HepG2 (cell line): ENCODE measurements at regions not wholly inside any gene's neighbourhood (a gene's known extent, or its start where the extent isn't known, plus 50 kb on each side); places are given as distances from the start of the nearest gene placed in this dataset.

Experiments
- ATAC-seq: fragments of 200-7000 bp; cut with Tn5 transposase; 3 replicates; pipeline ENCODE4 v1.9.1; 2020; ENCODE audit warnings: mild to moderate bottlenecking, moderate library complexity
- BruUV-seq: library from RNA; stranded (reverse); fragments of 400-500 nt; replicated peaks from 2 replicates; lab custom pipeline; 2021; lab: Mats Ljungman, UMichigan
- CTCF ChIA-PET: fragments of 300-600 bp; formaldehyde crosslinking; extraction: SDS; loops from one replicate; lab custom pipeline; 2021; ENCODE audit warnings: low total read pairs, inconsistent platforms, low intra/inter-chr PET ratio; lab: Yijun Ruan, JAX
- POLR2A ChIA-PET: fragments of 350-600 bp; sonication (Branson Sonifier 250); formaldehyde crosslinking; loops from one replicate; lab custom pipeline; 2020; ENCODE audit warnings: antibody characterized with exemption, inconsistent platforms; lab: Yijun Ruan, JAX
- DNase-seq: peaks from one replicate; pipeline ENCODE4 v3.0.0-alpha.2; 2015; ENCODE audit warnings: low spot score
- FAIRE-seq: peaks from 3 replicates; lab custom pipeline; 2011; peaks lifted over from hg19 to GRCh38; lab: Jason Lieb, UNC
- H2AFZ ChIP-seq: one replicate; pipeline ENCODE4 v1.6.1; 2011; ENCODE audit warnings: low read length, inconsistent platforms
- H3K27ac ChIP-seq: fragments of 300-600 bp; 3 replicates; pipeline ENCODE4 v1.8.0; 2011; ENCODE audit warnings: mixed run types, mild to moderate bottlenecking, mixed read lengths, low read length, inconsistent platforms; ENCODE audit not compliant: insufficient read depth; ENCODE audit errors: extremely low read length
- H3K27me3 ChIP-seq, 2 experiments: fragments of 200-600 bp in 1 of 2; 2 replicates in 1 of 2; 3 replicates in 1 of 2; pipeline versions ENCODE4 v1.6.0 to v1.8.0; 2011; ENCODE audit warnings: low read length in 2 of 2, mild to moderate bottlenecking in 2 of 2, moderate library complexity in 2 of 2, inconsistent platforms in 1 of 2; ENCODE audit not compliant: insufficient read depth in 2 of 2, control insufficient read depth in 1 of 2
- H3K36me3 ChIP-seq, 2 experiments: fragments of 200-600 bp in 1 of 2; replicated peaks in 1 of 2; 2 replicates in 1 of 2; 3 replicates in 1 of 2; pipeline versions ENCODE4 v1.5.1 to v1.8.0; 2011; ENCODE audit warnings: low read length in 2 of 2, inconsistent platforms in 1 of 2; ENCODE audit not compliant: insufficient read depth in 2 of 2, control insufficient read depth in 1 of 2
- H3K4me1 ChIP-seq: 2 replicates; pipeline ENCODE4 v1.5.1; 2012; ENCODE audit warnings: low read length, inconsistent platforms; ENCODE audit not compliant: insufficient read depth
- H3K4me2 ChIP-seq: 2 replicates; pipeline ENCODE4 v1.6.0; 2011; ENCODE audit warnings: low read depth, low read length, inconsistent platforms
- H3K4me3 ChIP-seq, 3 experiments: fragments of 200-600 bp in 1 of 3; sonication (generic), shearing (Covaris generic) in 1 of 3; replicated peaks in 1 of 3; 2 replicates each; pipeline ENCODE4 v1.5.1; 2011 to 2016; ENCODE audit warnings: low read length in 3 of 3, inconsistent platforms in 2 of 3, low read depth in 2 of 3, mild to moderate bottlenecking in 2 of 3, control low read depth in 1 of 3, mixed read lengths in 1 of 3; ENCODE audit not compliant: insufficient read depth in 1 of 3
- H3K79me2 ChIP-seq: one replicate; pipeline ENCODE4 v1.6.1; 2011; ENCODE audit warnings: low read length, inconsistent platforms; ENCODE audit not compliant: insufficient read depth
- H3K9ac ChIP-seq: 2 replicates; pipeline ENCODE4 v1.6.0; 2011; ENCODE audit warnings: mild to moderate bottlenecking, low read depth, low read length, inconsistent platforms; ENCODE audit not compliant: insufficient read depth
- H3K9me3 ChIP-seq: 2 replicates; pipeline ENCODE4 v1.5.1; 2012; ENCODE audit warnings: mild to moderate bottlenecking, low read length
- H4K20me1 ChIP-seq: 2 replicates; pipeline ENCODE4 v1.6.0; 2011; ENCODE audit warnings: inconsistent platforms, mild to moderate bottlenecking, low read length, moderate library complexity; ENCODE audit not compliant: insufficient read depth
- ATF4 ChIP-seq, 2 experiments: fragments of 450-650 bp in 1 of 2; sonication (generic) in 1 of 2; formaldehyde crosslinking; IDR thresholded peaks; 2 replicates each; pipeline versions ENCODE4 v1.5.0 to v1.8.0; 2020 to 2022; ENCODE audit warnings: mild to moderate bottlenecking in 1 of 2, missing genetic modification reagents in 1 of 2
- ETV6 ChIP-seq: sonication (generic); formaldehyde crosslinking; conservative IDR thresholded peaks from 2 replicates; pipeline ENCODE4 v1.4.0; 2020; ENCODE audit warnings: missing genetic modification reagents
- GATA4 ChIP-seq: sonication (generic); IDR thresholded peaks from 2 replicates; pipeline ENCODE4 v1.6.1; 2016; ENCODE audit warnings: antibody characterized with exemption, low read depth, borderline replicate concordance
- MLLT10 ChIP-seq: sonication (generic); formaldehyde crosslinking; IDR thresholded peaks from 2 replicates; pipeline ENCODE4 v1.4.0; 2020; ENCODE audit warnings: missing genetic modification reagents
- NONO ChIP-seq, 2 experiments: fragments of 450-650 bp in 1 of 2; sonication (generic) in 1 of 2; formaldehyde crosslinking in 1 of 2; IDR thresholded peaks in 1 of 2; conservative IDR thresholded peaks in 1 of 2; 2 replicates each; pipeline versions ENCODE4 v1.6.1 to v1.8.0; 2017 to 2022; ENCODE audit warnings: mild to moderate bottlenecking in 1 of 2, missing genetic modification reagents in 1 of 2, moderate library complexity in 1 of 2
- PHF20 ChIP-seq: sonication (generic); formaldehyde crosslinking; IDR thresholded peaks from 2 replicates; pipeline ENCODE4 v1.5.0; 2020; ENCODE audit warnings: mild to moderate bottlenecking, missing genetic modification reagents
- PRDM15 ChIP-seq: sonication (generic); formaldehyde crosslinking; IDR thresholded peaks from 2 replicates; pipeline ENCODE4 v1.4.0; 2020; ENCODE audit warnings: missing genetic modification reagents
- RELA ChIP-seq: sonication (generic); formaldehyde crosslinking; IDR thresholded peaks from 2 replicates; pipeline ENCODE4 v1.4.0; 2020; ENCODE audit warnings: missing genetic modification reagents
- REXO4 ChIP-seq: sonication (generic); formaldehyde crosslinking; IDR thresholded peaks from 2 replicates; pipeline ENCODE4 v1.8.0; 2022; ENCODE audit warnings: missing genetic modification reagents, mild to moderate bottlenecking, borderline replicate concordance
- SAFB2 ChIP-seq: sonication (generic); formaldehyde crosslinking; IDR thresholded peaks from 2 replicates; pipeline ENCODE4 v1.5.1; 2020; ENCODE audit warnings: missing genetic modification reagents, low read depth, mild to moderate bottlenecking, borderline replicate concordance
- SP4 ChIP-seq: sonication (generic); formaldehyde crosslinking; IDR thresholded peaks from 2 replicates; pipeline ENCODE4 v1.8.1; 2023; ENCODE audit warnings: mild to moderate bottlenecking, missing genetic modification reagents
- SRSF9 ChIP-seq: fragments of 200-400 bp; formaldehyde crosslinking; IDR thresholded peaks from 2 replicates; pipeline ENCODE4 v1.6.1; 2018; ENCODE audit warnings: borderline replicate concordance, mild to moderate bottlenecking, low read depth, low read length; ENCODE audit not compliant: insufficient read depth, poor library complexity, severe bottlenecking
- TEAD3 ChIP-seq: optimal IDR thresholded peaks from 2 replicates; pipeline ENCODE3; 2016; ENCODE audit warnings: borderline replicate concordance
- TSC22D2 ChIP-seq: sonication (generic); formaldehyde crosslinking; IDR thresholded peaks from 2 replicates; pipeline ENCODE4 v1.5.1; 2020; ENCODE audit warnings: missing genetic modification reagents, mild to moderate bottlenecking, borderline replicate concordance
- ZFP41 ChIP-seq: sonication (generic); formaldehyde crosslinking; IDR thresholded peaks from 2 replicates; pipeline ENCODE4 v1.4.0; 2020; ENCODE audit warnings: mild to moderate bottlenecking, missing genetic modification reagents, borderline replicate concordance
- ZMAT3 ChIP-seq: sonication (generic); formaldehyde crosslinking; conservative IDR thresholded peaks from 2 replicates; pipeline ENCODE4 v1.7.0; 2021; ENCODE audit warnings: missing genetic modification reagents
- ZNF329 ChIP-seq: sonication (generic); formaldehyde crosslinking; IDR thresholded peaks from 2 replicates; pipeline ENCODE4 v1.9.0; 2021; ENCODE audit warnings: low read depth, mild to moderate bottlenecking, missing genetic modification reagents
- ZNF33B ChIP-seq: sonication (generic); formaldehyde crosslinking; IDR thresholded peaks from 2 replicates; pipeline ENCODE4 v1.5.1; 2020; ENCODE audit warnings: mild to moderate bottlenecking, missing genetic modification reagents
- ZNF570 ChIP-seq: sonication (generic); formaldehyde crosslinking; IDR thresholded peaks from 2 replicates; pipeline ENCODE4 v1.4.0; 2020; ENCODE audit warnings: mild to moderate bottlenecking, missing genetic modification reagents, borderline replicate concordance
- ZNF670 ChIP-seq: sonication (generic); formaldehyde crosslinking; IDR thresholded peaks from 2 replicates; pipeline ENCODE4 v1.8.0; 2022; ENCODE audit warnings: mild to moderate bottlenecking, missing genetic modification reagents, borderline replicate concordance
- WGBS: methylation state at CpG from one replicate; pipeline ENCODE4 v1.1.6; 2017; ENCODE audit warnings: low lambda C conversion rate; 5-methylcytosine and 5-hydroxymethylcytosine counted together
- in situ Hi-C: cut with HindIII; loops from 2 replicates; pipeline ENCODE4 v1.10.0; 2017; ENCODE audit warnings: low pct_unique_long_range_greater_than_20kb; ENCODE audit not compliant: extremely low pct_ligation_motif_present
- intact Hi-C: fragments of 100-400 bp; cut with micrococcal nuclease; formaldehyde crosslinking; loops from one replicate; pipeline ENCODE4 v1.10.0; 2022; ENCODE audit not compliant: unreplicated experiment

- BruUV-seq: no TSS peak
- CTCF ChIA-PET: no interaction called here
- no peak for TF ChIP-seq PRDM15 (CRISPR knock-in tag)
- TF ChIP-seq GATA4: no peak
- no peak for TF ChIP-seq ZMAT3 (CRISPR knock-in tag)
- no peak for TF ChIP-seq ZNF329 (CRISPR knock-in tag)
- no peak for TF ChIP-seq ATF4 (CRISPR knock-in tag; IDR thresholded peaks at IDR 0.05)
- TF ChIP-seq ZNF33B: no peak
- no peak for TF ChIP-seq ZNF570 (CRISPR knock-in tag)
- no peak for TF ChIP-seq SAFB2 (CRISPR knock-in tag)
- no peak for TF ChIP-seq PHF20 (CRISPR knock-in tag)
- no peak for TF ChIP-seq NONO (IDR thresholded peaks at IDR 0.05)
- no peak for TF ChIP-seq NONO (CRISPR knock-in tag; conservative IDR thresholded peaks at IDR 0.05)
- TF ChIP-seq ZNF670 (CRISPR knock-in tag): no peak
- no peak for TF ChIP-seq SP4
- TF ChIP-seq RELA: no peak
- no peak for TF ChIP-seq SRSF9
- TF ChIP-seq TEAD3 (CRISPR knock-in tag): no peak
- no peak for TF ChIP-seq TSC22D2 (CRISPR knock-in tag)
- TF ChIP-seq REXO4 (CRISPR knock-in tag): no peak
- no peak for TF ChIP-seq ETV6 (CRISPR knock-in tag)
- TF ChIP-seq ZFP41 (CRISPR knock-in tag): no peak
- no peak for TF ChIP-seq MLLT10 (CRISPR knock-in tag)
- TF ChIP-seq, all 625 proteins: peak for 0
- Histone ChIP-seq H3K9ac (no peak overlapping the region), H2AFZ (no peak overlapping the region), H3K9me3 (no peaks in the 10 kb centered on the region), H3K27me3 (peaks cover 3 to 37% of the 10 kb centered on the region in 2 experiments; a peak in 4 of 5 replicates), H4K20me1 (no peaks in the 10 kb centered on the region), H3K36me3 (no peaks in the 10 kb centered on the region), H3K4me1 (no peaks in the 10 kb centered on the region), H3K27ac (no peak overlapping the region), H3K79me2 (no peaks in the 10 kb centered on the region), H3K4me2 (no peak overlapping the region), H3K4me3 (no peak overlapping the region)
- no peak for DNase-seq
- POLR2A ChIA-PET: no interaction called here
- intact Hi-C loops: no loop called here
- in situ Hi-C loops: no loop called here
- peak; percentile 36; the same call in 1 of the 3 replicates for ATAC-seq
- FAIRE-seq: no peak
- 8% methylated on average over 5 of the region's 16 CpGs for WGBS
Measured at GRCh38 chr10:11401264-11402235, 209.9 kb downstream of the USP6NL start.
